ENCODE measurements at regions not wholly inside any gene's neighbourhood (a gene's known extent, or its start where the extent isn't known, plus 50 kb on each side); places are given as distances from the start of the nearest gene placed in this dataset.

GRCh38 chr4:16988814-16989213 lies 90.4 kb upstream of the LDB2 start:
- H3K4me3 ChIP-seq = no peak overlapping the region
- DNase-seq = no peak
- H3K27me3 ChIP-seq = no peaks in the 10 kb centered on the region; the same call in 1 of the 2 replicates
- H3K36me3 ChIP-seq = no peaks in the 10 kb centered on the region
- H3K27ac ChIP-seq = no peak overlapping the region
- H3K4me1 ChIP-seq = no peaks in the 10 kb centered on the region
- H3K9me3 ChIP-seq (replicated peaks) = no peaks in the 10 kb centered on the region

- Histone ChIP-seq H3K27ac (no peak overlapping the region), H3K9me3 (replicated peaks) (no peaks in the 10 kb centered on the region), H3K4me3 (no peak overlapping the region), H3K4me1 (no peaks in the 10 kb centered on the region), H3K36me3 (no peaks in the 10 kb centered on the region), H3K27me3 (no peaks in the 10 kb centered on the region)
- no peak for DNase-seq
Measured at GRCh38 chr4:16977081-16977480, 78.6 kb upstream of the LDB2 start.

DNA sequence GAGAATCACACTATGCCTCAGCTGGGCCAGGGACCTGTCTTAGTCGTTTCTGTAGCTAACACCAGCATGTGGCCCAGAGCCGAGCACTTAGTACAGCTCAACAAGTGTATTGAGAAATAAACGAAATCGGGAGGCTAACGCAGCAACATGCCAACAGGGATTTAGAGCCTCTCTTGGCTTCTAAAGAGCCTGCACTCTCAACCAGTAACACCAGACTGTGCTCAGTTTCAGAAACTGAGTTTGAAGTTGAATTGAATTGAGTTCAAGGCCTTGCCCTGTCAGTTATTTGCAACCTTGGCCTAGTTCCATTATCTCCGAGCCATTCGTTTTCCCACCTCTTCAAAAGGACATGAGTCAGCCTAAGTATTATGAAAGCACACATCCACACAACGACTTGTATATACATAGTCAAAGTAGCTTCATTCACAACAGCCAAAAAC lies 71.3 kb upstream of the LDB2 start:
- Histone ChIP-seq H3K9me3 (replicated peaks) (no peaks in the 10 kb centered on the region), H3K27ac (no peak overlapping the region), H3K36me3 (no peaks in the 10 kb centered on the region), H3K4me1 (no peaks in the 10 kb centered on the region), H3K27me3 (no peaks in the 10 kb centered on the region), H3K4me3 (no peak overlapping the region)
- DNase-seq = no peak

DNA sequence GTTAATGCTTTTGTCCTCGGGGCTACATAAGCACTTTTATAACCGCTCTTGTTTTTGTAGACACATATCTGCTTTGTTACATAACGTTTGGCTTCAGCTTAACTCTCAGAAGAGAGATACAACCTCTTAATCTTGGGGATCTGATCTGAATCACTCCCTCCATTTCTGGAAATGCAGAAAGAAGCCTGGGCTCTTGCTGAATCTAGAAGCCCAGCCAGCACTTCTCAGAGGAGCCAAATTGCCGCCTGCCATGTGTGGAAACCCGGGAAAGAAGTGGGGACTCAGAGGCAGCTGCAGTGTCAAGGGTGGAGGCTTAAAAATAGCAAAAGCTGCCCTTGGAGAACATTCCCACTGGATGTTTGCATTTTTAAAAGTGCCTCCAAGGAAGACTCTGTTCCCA lies 69.3 kb upstream of the LDB2 start:
- H3K9me3 ChIP-seq (replicated peaks) = no peaks in the 10 kb centered on the region
- DNase-seq = peak in 1 of 2 experiments; percentile 10

DNA sequence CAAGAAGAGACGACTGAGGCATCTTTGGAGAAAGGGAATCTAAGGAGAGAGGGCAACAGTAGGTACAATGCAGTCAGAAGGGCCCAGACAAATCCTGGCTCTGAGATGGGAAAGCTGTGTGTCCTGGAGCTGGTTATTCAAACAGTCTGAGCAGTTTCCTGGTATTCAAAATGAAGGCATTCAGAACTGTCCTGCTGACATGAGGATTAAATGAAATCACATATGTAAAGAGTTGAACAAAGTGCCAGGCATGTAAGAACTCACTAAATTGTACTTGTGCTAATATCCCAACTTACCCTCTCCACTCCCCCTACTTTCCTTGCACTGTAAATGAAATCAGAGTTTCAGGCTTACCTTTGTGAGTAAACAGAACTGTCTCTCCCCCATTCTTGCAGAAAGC lies 60.9 kb upstream of the LDB2 start:
- no peaks in the 10 kb centered on the region for H3K27me3 ChIP-seq
- no peaks in the 10 kb centered on the region for H3K36me3 ChIP-seq
- no peak overlapping the region for H3K27ac ChIP-seq
- no peak overlapping the region for H3K4me3 ChIP-seq
- H3K4me1 ChIP-seq = no peaks in the 10 kb centered on the region
- H3K9me3 ChIP-seq (replicated peaks) = no peaks in the 10 kb centered on the region
- DNase-seq = no peak

More for the DNA sequence above, 69.3 kb upstream of the LDB2 start:
- H3K4me3 ChIP-seq = no peak overlapping the region
- no peak overlapping the region for H3K27ac ChIP-seq
- no peaks in the 10 kb centered on the region for H3K36me3 ChIP-seq
- H3K4me1 ChIP-seq = no peaks in the 10 kb centered on the region
- no peaks in the 10 kb centered on the region for H3K27me3 ChIP-seq

- no peaks in the 10 kb centered on the region for H3K4me1 ChIP-seq
- no peaks in the 10 kb centered on the region for H3K27me3 ChIP-seq
- no peak for DNase-seq
- H3K36me3 ChIP-seq = no peaks in the 10 kb centered on the region
- H3K27ac ChIP-seq = no peak overlapping the region
- no peaks in the 10 kb centered on the region for H3K9me3 ChIP-seq (replicated peaks)
- no peak overlapping the region for H3K4me3 ChIP-seq
Measured at GRCh38 chr4:16952896-16953630, 54.6 kb upstream of the LDB2 start.

DNA sequence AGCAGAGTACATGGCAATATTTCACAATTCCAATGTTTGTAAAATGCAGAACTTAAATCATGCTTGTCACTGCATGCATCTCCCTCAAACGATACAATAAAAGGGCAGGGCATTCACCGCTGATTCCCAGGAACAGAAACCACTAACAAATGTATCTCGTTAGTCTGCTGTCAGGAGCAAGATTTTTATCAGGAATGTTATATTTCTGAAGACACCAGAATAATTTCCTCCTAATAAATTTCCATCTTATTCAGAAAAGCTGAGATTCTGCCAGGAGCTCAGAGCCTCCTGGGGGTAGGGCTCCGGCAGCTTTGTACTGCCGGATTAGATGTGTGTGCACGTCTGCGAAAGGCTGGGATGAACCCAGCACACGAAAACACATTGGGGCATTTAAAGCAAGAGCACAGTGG lies 54.0 kb upstream of the LDB2 start:
- no peaks in the 10 kb centered on the region for H3K9me3 ChIP-seq (replicated peaks)
- no peaks in the 10 kb centered on the region for H3K36me3 ChIP-seq
- H3K4me1 ChIP-seq = no peaks in the 10 kb centered on the region
- no peak for DNase-seq
- no peaks in the 10 kb centered on the region for H3K27me3 ChIP-seq
- H3K27ac ChIP-seq = no peak overlapping the region
- H3K4me3 ChIP-seq = no peak overlapping the region
